GM12865 (cell line): ENCODE measurements at regions not wholly inside any gene's neighbourhood (a gene's known extent, or its start where the extent isn't known, plus 50 kb on each side); places are given as distances from the start of the nearest gene placed in this dataset.

Experiments
- DNase-seq: peaks from one replicate; pipeline ENCODE4 v3.0.0; 2010; ENCODE audit warnings: low read depth
- H3K4me3 ChIP-seq: 2 replicates; pipeline ENCODE4 v1.5.1; 2011; ENCODE audit warnings: mild to moderate bottlenecking, low read depth, low read length, control low read depth
- CTCF ChIP-seq: IDR thresholded peaks from 2 replicates; pipeline ENCODE4 v1.5.1; 2011; ENCODE audit warnings: low read length, control low read depth, low read depth, inconsistent platforms; ENCODE audit not compliant: insufficient read depth; ENCODE audit errors: missing control alignments

- TF ChIP-seq CTCF = no peak
- no peak for DNase-seq
- no peak overlapping the region for H3K4me3 ChIP-seq
Observed at GRCh38 chr20:60124776-60125381, 166.7 kb downstream of the CDH26 start.

- DNase-seq = no peak
- no peak overlapping the region for H3K4me3 ChIP-seq
- no peak for TF ChIP-seq CTCF
Observed at GRCh38 chr20:60125513-60125912, 167.3 kb downstream of the CDH26 start.

- H3K4me3 ChIP-seq = no peak overlapping the region
- TF ChIP-seq CTCF = no peak
- DNase-seq = no peak
Observed at GRCh38 chr20:60126975-60127374, 168.8 kb downstream of the CDH26 start.

GRCh38 chr20:60131375-60131774, 173.2 kb downstream of the CDH26 start:
- H3K4me3 ChIP-seq = no peak overlapping the region
- TF ChIP-seq CTCF = no peak
- DNase-seq = no peak

GRCh38 chr20:60132162-60132826, 174.1 kb downstream of the CDH26 start:
- no peak overlapping the region for H3K4me3 ChIP-seq
- no peak for DNase-seq
- TF ChIP-seq CTCF = no peak

GRCh38 chr20:60132827-60133670, 174.8 kb downstream of the CDH26 start:
- no peak overlapping the region for H3K4me3 ChIP-seq
- DNase-seq = no peak
- TF ChIP-seq CTCF = no peak
